COLO829 (cell line): ENCODE measurements at regions not wholly inside any gene's neighbourhood (a gene's known extent, or its start where the extent isn't known, plus 50 kb on each side); places are given as distances from the start of the nearest gene placed in this dataset.
"Not testable (repeated sequence)": the region's sequence is repeated elsewhere in the genome, so short reads cannot be mapped to it uniquely, and the experiment has no call there.

ENCODE experiments used
- DNase-seq: peaks from one replicate; pipeline ENCODE4 v3.0.0; 2012; ENCODE audit warnings: low spot score

DNA sequence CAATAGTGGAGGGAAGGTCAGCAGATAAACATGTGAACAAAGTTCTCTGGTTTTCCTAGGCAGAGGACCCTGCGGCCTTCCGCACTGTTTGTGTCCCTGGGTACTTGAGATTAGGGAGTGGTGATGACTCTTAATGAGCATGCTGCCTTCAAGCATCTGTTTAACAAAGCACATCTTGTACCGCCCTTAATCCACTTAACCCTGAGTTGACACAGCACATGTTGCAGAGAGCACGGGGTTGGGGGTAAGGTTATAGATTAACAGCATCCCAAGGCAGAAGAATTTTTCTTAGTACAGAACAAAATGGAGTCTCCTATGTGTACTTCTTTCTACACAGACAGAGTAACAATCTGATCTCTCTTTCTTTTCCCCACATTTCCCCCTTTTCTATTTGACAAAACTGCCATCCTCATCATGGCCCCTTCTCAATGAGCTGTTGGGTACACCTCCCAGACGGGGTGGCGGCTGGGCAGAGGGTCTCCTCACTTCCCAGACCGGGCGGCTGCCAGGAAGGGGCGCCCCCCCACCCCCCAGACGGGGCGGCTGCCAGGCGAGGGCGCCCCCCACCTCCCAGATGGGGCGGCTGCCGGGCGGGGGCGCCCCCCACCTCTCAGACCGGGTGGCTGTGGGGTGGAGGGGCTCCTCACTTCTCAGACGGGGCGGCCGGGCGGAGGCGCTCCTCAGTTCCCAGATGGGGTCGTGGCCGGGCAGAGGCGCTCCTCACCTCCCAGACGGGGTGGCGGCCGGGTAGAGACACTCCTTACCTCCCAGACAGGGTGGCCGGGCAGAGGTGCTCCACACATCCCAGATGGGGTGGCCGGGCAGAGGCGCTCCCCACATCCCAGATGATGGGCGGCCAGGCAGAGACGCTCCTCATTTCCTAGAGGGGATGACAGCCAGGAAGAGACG is 361.6 kb upstream of the SGO1 start:
- not testable (repeated sequence) for DNase-seq

DNA sequence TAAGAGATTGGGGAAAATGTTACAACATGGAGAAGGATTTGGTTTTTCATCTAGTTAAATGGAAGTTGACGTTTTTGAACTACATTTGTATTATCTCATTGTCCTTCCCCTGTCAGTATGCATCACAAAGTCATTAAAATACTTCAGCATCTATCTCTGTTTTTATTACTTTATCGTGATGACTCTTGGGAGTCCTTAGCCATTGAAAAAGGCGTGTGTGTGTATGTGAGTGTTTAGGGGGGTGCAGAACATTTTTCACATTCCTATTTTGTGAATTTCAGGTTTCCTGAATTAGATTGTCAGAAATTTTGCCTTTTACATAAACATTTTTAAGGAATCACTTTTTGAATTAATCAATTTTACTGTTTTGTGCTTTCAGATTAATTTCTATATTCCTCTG is 360.6 kb upstream of the SGO1 start:
- no peak for DNase-seq

GRCh38 chr3:20543535-20544226 is 357.7 kb upstream of the SGO1 start:
- no peak for DNase-seq

DNA sequence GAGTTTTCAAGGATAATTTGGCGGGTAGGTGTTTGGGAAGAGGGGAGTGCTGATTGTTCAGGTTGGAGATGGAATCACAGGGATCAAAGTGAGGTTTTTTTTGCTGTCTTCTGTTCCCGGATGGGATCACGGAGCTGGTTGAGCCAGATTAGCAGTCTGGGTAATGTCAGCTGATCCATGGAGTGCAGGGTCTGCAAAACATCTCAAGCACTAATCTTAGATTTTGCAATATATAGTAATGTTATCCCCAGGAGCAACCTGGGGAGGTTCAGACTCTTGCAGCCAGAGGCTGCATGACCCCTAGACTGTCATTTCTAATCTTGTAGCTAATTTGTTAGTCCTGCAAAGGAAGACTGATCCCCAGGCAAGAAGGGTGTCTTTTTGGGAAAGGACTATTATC is 354.1 kb upstream of the SGO1 start:
- DNase-seq, result no peak

DNA sequence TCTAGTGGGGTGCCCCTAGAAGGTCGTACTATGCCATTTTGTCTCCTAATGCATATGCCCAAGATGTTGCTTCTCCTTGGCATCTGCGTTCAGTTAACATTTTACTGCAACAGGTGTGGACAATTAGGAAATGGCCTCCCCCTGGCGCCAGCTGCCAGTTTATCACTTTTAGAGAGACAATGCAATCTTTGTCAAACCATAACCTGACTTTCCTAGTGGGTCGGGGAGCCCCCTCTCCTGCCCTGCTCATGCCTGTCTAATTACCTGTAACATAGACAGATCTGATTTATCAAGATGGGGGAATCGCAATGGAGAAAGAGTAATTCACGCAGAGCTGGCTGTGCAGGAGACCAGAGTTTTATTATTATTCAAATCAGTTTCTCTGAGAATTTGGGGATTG is 353.7 kb upstream of the SGO1 start:
- no peak for DNase-seq

GRCh38 chr3:20537234-20537633 is 351.2 kb upstream of the SGO1 start:
- DNase-seq, result no peak

DNA sequence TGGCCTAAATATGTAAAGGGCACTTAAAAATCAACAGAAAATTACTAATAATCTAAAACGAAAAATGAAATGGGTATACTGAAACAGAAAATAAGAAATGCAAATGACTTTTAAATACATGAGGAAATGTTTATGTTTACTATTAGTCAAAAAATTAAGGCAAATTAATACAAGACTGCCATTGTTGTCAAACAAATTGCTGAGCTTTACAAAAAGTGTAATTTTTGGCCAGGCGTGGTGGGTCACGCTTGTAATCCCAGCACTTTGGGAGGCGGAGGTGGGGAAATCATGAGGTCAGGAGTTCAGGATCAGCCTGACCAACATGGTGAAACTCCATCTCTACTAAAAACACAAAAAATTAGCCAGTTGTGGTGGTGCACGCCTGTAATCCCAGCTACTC is 343.9 kb upstream of the SGO1 start:
- no peak for DNase-seq

DNA sequence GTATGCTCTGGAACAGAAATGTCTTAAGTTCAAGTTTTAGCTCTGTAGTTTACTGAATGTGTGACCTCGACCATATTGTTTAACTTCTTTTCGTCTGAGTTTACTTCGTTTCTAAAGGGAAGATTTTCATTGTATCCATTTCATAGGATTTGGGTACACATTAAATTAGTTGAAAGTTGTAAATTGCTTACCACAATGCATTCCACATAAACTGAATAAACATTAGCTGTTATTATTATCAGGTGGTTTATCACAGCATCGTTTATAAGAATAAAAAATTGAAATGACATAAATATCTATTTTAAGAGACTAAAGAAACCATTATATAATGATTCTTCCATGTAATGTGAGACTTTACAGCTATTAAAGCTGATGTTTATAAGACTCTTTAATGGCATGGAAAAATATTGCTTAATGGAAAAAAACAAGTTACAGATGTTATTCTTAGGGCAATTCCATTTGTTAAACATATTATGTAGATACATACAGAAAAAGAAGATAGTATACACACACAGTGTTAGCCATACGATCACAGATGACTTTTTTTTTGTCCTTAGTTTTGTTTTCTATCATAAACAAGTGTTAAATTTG is 342.3 kb upstream of the SGO1 start:
- DNase-seq, result no peak

DNA sequence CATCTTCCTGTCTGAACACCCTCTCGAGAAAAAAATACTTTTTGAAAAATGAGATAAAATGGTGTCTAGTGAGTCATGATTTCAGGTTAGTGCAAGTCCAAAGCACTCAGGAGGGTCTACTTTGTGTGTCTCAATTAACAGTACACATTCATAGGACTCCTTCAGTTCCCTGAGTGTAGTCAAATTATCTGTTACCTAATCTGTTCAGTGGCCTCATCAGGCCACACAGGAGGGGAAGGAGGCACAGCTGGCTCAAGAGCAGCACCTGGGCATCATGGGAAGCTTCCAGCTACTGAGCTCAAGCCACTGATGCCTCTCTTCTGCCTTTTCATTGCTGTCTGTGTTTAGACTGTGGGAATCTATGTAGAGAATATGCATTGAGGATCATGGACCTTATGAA is 341.4 kb upstream of the SGO1 start:
- DNase-seq, result no peak

GRCh38 chr3:20524328-20524727 is 338.3 kb upstream of the SGO1 start:
- DNase-seq, result no peak

- DNase-seq, result no peak
These were observed 337.3 kb upstream of the SGO1 start for GRCh38 chr3:20523293-20523692.

- DNase-seq, result not testable (repeated sequence)
These were observed 331.3 kb upstream of the SGO1 start for GRCh38 chr3:20517316-20517715.

DNA sequence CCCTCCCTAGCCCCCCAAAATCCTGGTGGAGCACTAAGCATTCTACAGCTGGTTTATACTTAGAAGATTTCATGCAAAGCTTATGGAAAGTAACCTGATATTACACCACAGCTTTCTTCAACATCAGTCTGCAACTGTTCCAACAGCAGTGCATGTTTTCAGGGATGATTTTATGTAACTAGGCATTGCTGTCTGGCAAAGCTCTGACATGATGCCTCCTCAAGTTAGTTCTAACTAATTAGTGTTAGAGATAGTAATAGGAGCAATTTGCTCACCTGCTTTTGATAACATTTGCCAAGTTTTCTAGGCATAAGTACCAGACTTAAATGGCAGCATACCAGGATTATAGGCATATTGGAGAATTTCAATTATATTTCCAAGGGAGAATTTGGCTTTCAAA is 330.3 kb upstream of the SGO1 start:
- no peak for DNase-seq

GRCh38 chr3:20515834-20516233 is 329.8 kb upstream of the SGO1 start:
- no peak for DNase-seq

GRCh38 chr3:20511863-20512505 is 326.0 kb upstream of the SGO1 start:
- DNase-seq, result peak; percentile 22

- DNase-seq, result no peak
These were observed 324.4 kb upstream of the SGO1 start for GRCh38 chr3:20510396-20510795.

DNA sequence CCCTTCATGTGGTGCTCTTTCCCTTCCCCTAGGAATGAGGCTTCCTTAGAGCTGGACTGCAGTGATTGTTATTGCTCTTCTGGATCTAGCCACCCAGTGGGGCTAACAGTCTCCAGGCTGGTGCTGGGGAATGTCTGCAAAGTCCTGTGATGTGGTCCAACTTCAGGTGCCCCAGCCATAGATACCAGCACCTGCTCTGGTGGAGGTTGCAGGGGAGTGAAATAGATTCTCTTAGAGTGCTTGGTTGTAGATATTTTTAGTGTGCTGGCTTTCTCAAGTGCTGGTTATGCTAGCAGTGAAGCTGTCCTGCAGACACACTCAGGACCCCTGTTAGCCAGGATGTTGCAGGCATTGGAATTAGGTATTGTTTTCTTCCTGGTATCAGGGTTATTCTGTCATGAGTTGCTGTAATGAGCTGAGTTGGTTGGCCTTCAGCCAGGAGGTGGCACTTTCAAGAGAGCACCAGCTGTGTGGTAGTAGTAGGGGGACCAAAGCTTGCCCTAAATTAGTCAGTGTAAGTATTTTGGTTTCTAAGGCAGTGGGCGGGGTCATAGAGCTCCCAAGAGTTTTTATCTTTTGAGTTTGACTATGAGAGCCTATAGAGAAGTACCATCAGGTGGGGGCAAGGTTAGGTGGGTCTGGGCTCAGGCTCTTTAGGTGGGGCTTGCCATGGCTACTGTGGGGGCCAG is 317.5 kb upstream of the SGO1 start:
- no peak for DNase-seq

DNA sequence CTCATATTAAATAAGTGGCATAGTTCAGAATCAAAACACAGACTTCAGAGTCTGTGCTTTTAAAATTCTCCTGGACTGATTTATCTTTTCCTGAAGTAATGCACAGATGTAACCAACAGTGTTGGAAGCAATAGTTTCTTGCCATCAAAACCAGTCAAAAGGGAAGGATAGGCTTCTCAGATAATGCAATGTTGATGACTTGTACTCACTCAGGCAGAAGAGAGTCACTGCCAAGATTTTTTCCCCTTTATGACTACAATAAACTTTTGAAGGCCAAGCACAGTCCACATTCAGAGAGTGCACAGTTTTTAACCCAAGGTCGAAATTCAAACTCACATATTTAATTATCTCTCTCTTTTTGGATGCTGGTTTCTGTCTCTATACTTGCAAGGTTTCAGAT is 305.0 kb upstream of the SGO1 start:
- DNase-seq, result no peak

- no peak for DNase-seq
These were observed 302.1 kb upstream of the SGO1 start for GRCh38 chr3:20488151-20488550.

- no peak for DNase-seq
These were observed 298.1 kb upstream of the SGO1 start for GRCh38 chr3:20484126-20484525.

DNA sequence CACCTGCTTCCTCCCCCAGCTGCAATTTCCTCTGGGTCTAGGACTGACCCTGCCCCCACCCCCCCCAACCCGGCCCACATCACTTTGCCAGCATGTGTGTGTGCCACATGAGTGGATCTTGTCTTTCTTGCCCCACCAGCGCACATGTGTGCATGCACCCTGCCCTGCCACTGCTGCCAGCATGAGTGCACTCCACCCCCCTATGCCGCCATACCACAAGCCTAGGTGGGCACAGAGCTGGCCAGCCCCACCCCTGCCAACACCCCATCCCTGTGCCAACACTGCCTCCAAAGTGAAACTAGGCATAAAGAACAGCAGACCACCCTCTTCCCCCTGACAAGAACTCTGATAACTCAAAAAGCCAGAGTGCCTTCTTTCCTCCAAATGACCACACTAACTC is 296.3 kb upstream of the SGO1 start:
- DNase-seq, result no peak

DNA sequence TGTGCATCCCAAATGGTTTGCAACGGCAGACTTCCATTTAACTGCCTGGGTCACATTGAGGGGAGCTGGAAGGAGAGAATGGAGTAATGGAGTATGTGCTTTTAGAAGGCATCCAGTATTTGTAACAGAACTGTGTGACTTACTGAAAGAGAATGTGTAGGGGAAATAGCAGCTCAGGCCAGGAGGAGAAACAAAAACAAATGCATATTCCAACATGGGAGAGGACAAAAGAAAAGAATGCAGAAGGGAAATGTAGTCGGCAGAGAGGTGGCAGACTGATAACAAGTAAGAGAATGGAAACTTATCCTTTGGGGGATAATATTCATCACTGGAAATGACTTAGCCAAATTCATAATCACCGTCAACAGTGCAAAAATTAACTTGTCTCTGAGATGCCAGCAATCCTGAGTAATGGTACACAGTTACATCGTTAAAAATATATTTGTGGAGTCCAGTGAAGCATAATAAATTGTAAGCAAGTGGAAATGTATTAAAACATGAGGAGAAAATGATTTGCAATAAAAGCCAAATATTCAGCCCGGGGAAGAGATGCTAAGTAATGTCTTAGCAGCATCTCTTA is 294.9 kb upstream of the SGO1 start:
- DNase-seq, result no peak
